IMR-90 (cell line): ENCODE measurements at regions not wholly inside any gene's neighbourhood (a gene's known extent, or its start where the extent isn't known, plus 50 kb on each side); places are given as distances from the start of the nearest gene placed in this dataset.

Experiments
- ATAC-seq: fragments of 200-7000 bp; cut with Tn5 transposase; 2 replicates; pipeline ENCODE4 v1.9.1; 2020; ENCODE audit warnings: low read depth, mild to moderate bottlenecking, moderate library complexity
- BruUV-seq: library from RNA; stranded (reverse); fragments of 400-500 nt; replicated peaks from 2 replicates; lab custom pipeline; 2021; lab: Mats Ljungman, UMichigan
- CTCF ChIA-PET: fragments of 300-600 bp; formaldehyde crosslinking; extraction: SDS; loops from one replicate; lab custom pipeline; 2021; ENCODE audit warnings: antibody characterized with exemption; lab: Yijun Ruan, JAX
- POLR2A ChIA-PET: fragments of 300-600 bp; sonication (Branson Sonifier 250); formaldehyde crosslinking; loops from one replicate; lab custom pipeline; 2022; ENCODE audit warnings: antibody characterized with exemption; ENCODE audit not compliant: unreplicated experiment; lab: Charles Lee
- DNase-seq: peaks from one replicate; pipeline ENCODE4 v3.0.0; 2013
- H2AFZ ChIP-seq: replicated peaks from 2 replicates; pipeline ENCODE3; 2013; ENCODE audit warnings: low read length, mild to moderate bottlenecking; ENCODE audit not compliant: poor library complexity
- H2AK5ac ChIP-seq: 2 replicates; pipeline ENCODE4 v1.6.1; 2013; ENCODE audit warnings: low read depth, low read length, inconsistent platforms
- H2AK9ac ChIP-seq: replicated peaks from 2 replicates; pipeline ENCODE3; 2013; ENCODE audit warnings: mild to moderate bottlenecking, low read depth, low read length, moderate library complexity; ENCODE audit not compliant: poor library complexity
- H2BK120ac ChIP-seq: 2 replicates; pipeline ENCODE4 v1.6.1; 2013; ENCODE audit warnings: low read depth, low read length, inconsistent platforms
- H2BK15ac ChIP-seq: 3 replicates; pipeline ENCODE4 v1.6.1; 2013; ENCODE audit warnings: low read depth, low read length, inconsistent platforms
- H2BK20ac ChIP-seq: 2 replicates; pipeline ENCODE4 v1.6.1; 2013; ENCODE audit warnings: low read depth, mild to moderate bottlenecking, inconsistent platforms, low read length, moderate library complexity
- H2BK5ac ChIP-seq: 2 replicates; pipeline ENCODE4 v1.6.1; 2013; ENCODE audit warnings: mild to moderate bottlenecking, low read depth, low read length, inconsistent platforms; ENCODE audit not compliant: poor library complexity, severe bottlenecking
- H3K14ac ChIP-seq: replicated peaks from 2 replicates; pipeline ENCODE4 v1.6.1; 2013; ENCODE audit warnings: low read depth, low read length, inconsistent platforms
- H3K18ac ChIP-seq: 2 replicates; pipeline ENCODE4 v1.6.1; 2013; ENCODE audit warnings: low read depth, low read length, control low read depth
- H3K23ac ChIP-seq: 2 replicates; pipeline ENCODE4 v1.6.1; 2013; ENCODE audit warnings: low read depth, low read length, inconsistent platforms
- H3K27ac ChIP-seq: 2 replicates; pipeline ENCODE4 v1.5.1; 2013; ENCODE audit warnings: mild to moderate bottlenecking, control low read depth, low read length; ENCODE audit not compliant: insufficient read depth
- H3K27me3 ChIP-seq: 2 replicates; pipeline ENCODE4 v1.6.1; 2013; ENCODE audit warnings: low read length; ENCODE audit not compliant: control insufficient read depth, insufficient read depth
- H3K36me3 ChIP-seq: 2 replicates; pipeline ENCODE4 v1.6.1; 2013; ENCODE audit warnings: low read length, mixed read lengths; ENCODE audit not compliant: control insufficient read depth, insufficient read depth
- H3K4ac ChIP-seq: 2 replicates; pipeline ENCODE4 v1.6.1; 2013; ENCODE audit warnings: low read depth, low read length, inconsistent platforms
- H3K4me1 ChIP-seq: 2 replicates; pipeline ENCODE4 v1.6.1; 2013; ENCODE audit warnings: low read length, mixed read lengths; ENCODE audit not compliant: control insufficient read depth, insufficient read depth
- H3K4me2 ChIP-seq: 2 replicates; pipeline ENCODE4 v1.6.1; 2013; ENCODE audit warnings: low read depth, mild to moderate bottlenecking, control low read depth, low read length, moderate library complexity
- H3K4me3 ChIP-seq: 2 replicates; pipeline ENCODE4 v1.5.1; 2013; ENCODE audit warnings: low read depth, mild to moderate bottlenecking, control low read depth, low read length, moderate library complexity; ENCODE audit not compliant: insufficient read depth
- H3K56ac ChIP-seq: 2 replicates; pipeline ENCODE4 v1.6.1; 2013; ENCODE audit warnings: low read length, inconsistent platforms; ENCODE audit not compliant: insufficient read depth; ENCODE audit errors: extremely low read depth
- H3K79me1 ChIP-seq, 2 experiments: 2 replicates each; pipeline ENCODE4 v1.6.1; 2013; ENCODE audit warnings: low read length in 2 of 2, inconsistent platforms in 1 of 2, low read depth in 1 of 2
- H3K9ac ChIP-seq: 2 replicates; pipeline ENCODE4 v1.6.1; 2013; ENCODE audit warnings: low read depth, low read length, control low read depth
- H3K9me1 ChIP-seq: 2 replicates; pipeline ENCODE4 v1.6.1; 2013; ENCODE audit warnings: low read length, inconsistent platforms; ENCODE audit not compliant: insufficient read depth
- H3K9me3 ChIP-seq: 2 replicates; pipeline ENCODE4 v1.6.1; 2013; ENCODE audit warnings: low read length; ENCODE audit not compliant: control insufficient read depth, insufficient read depth
- H4K20me1 ChIP-seq: 2 replicates; pipeline ENCODE4 v1.6.1; 2013; ENCODE audit warnings: low read length, inconsistent platforms; ENCODE audit not compliant: insufficient read depth
- H4K5ac ChIP-seq: 2 replicates; pipeline ENCODE4 v1.6.1; 2013; ENCODE audit warnings: mild to moderate bottlenecking, low read depth, low read length, control low read depth
- H4K8ac ChIP-seq, 2 experiments: 2 replicates each; pipeline ENCODE4 v1.6.1; 2013; ENCODE audit warnings: low read depth in 2 of 2, low read length in 2 of 2, control low read depth in 1 of 2, inconsistent platforms in 1 of 2
- H4K91ac ChIP-seq: 2 replicates; pipeline ENCODE4 v1.6.1; 2013; ENCODE audit warnings: low read depth, low read length, inconsistent platforms; ENCODE audit not compliant: insufficient read depth
- BHLHE40 ChIP-seq: fragments of 150-350 bp; IDR thresholded peaks from 2 replicates; pipeline ENCODE4 v1.6.1; 2016; ENCODE audit warnings: mild to moderate bottlenecking, low read depth, low read length
- CEBPB ChIP-seq: IDR thresholded peaks from 2 replicates; pipeline ENCODE4 v1.6.1; 2012; ENCODE audit warnings: low read depth, low read length, improper control_type of control experiment
- CTCF ChIP-seq: conservative IDR thresholded peaks from 2 replicates; pipeline ENCODE4 v1.5.1; 2012; ENCODE audit warnings: mild to moderate bottlenecking, low read depth, low read length, improper control_type of control experiment
- FOS ChIP-seq: fragments of 150-350 bp; IDR thresholded peaks from 2 replicates; pipeline ENCODE4 v1.6.1; 2016; ENCODE audit warnings: low read depth, low read length
- MAFK ChIP-seq: IDR thresholded peaks from 2 replicates; pipeline ENCODE4 v1.6.1; 2012; ENCODE audit warnings: low read depth, low read length, improper control_type of control experiment
- MXI1 ChIP-seq: IDR thresholded peaks from 2 replicates; pipeline ENCODE4 v1.6.1; 2012; ENCODE audit warnings: low read depth, mild to moderate bottlenecking, low read length, moderate library complexity, borderline replicate concordance
- POLR2A ChIP-seq: IDR thresholded peaks from 2 replicates; pipeline ENCODE4 v1.6.1; 2012; ENCODE audit warnings: mild to moderate bottlenecking, low read depth, low read length
- RAD21 ChIP-seq: IDR thresholded peaks from 2 replicates; pipeline ENCODE4 v1.6.1; 2012; ENCODE audit warnings: low read length, improper control_type of control experiment
- RCOR1 ChIP-seq: IDR thresholded peaks from 2 replicates; pipeline ENCODE4 v1.6.1; 2012; ENCODE audit warnings: mild to moderate bottlenecking, low read length, improper control_type of control experiment; ENCODE audit not compliant: insufficient replicate concordance
- RFX5 ChIP-seq: IDR thresholded peaks from 2 replicates; pipeline ENCODE4 v1.8.0; 2012; ENCODE audit warnings: low read depth, mild to moderate bottlenecking, low read length, moderate library complexity
- WGBS, 2 experiments: methylation state at CpG; one replicate each; pipeline versions ENCODE4 v1.1.5 to v1.1.7; 2013; ENCODE audit warnings: missing lambda C conversion rate in 2 of 2; ENCODE audit not compliant: insufficient read length in 1 of 2; ENCODE audit errors: extremely low coverage in 2 of 2; 5-methylcytosine and 5-hydroxymethylcytosine counted together
- dilution Hi-C: fragments of 300-500 bp; cut with HindIII; formaldehyde crosslinking; loops from one replicate; pipeline ENCODE4 v1.14.3; 2018; ENCODE audit warnings: low sequenced_read_pairs; ENCODE audit not compliant: unreplicated experiment
- in situ Hi-C: fragments of 300-500 bp; cut with MboI; formaldehyde crosslinking; loops from 3 replicates; pipeline ENCODE4 v1.14.3; 2019; ENCODE audit warnings: low sequenced_read_pairs, inconsistent platforms, mixed read lengths
- intact Hi-C: fragments of 100-400 bp; cut with micrococcal nuclease; formaldehyde crosslinking; loops from 2 replicates; pipeline ENCODE4 v1.10.0; 2022

GRCh38 chr2:6310256-6311215 lies 555.2 kb downstream of the CMPK2 start:
- WGBS, 2 experiments, result no CpG with 5 or more reads among the region's 16 CpGs
- ATAC-seq (no peak), DNase-seq (no peak)
- Histone ChIP-seq H3K36me3 (no peaks in the 10 kb centered on the region), H3K14ac (no peak overlapping the region), H3K4ac (no peak overlapping the region), H3K9me1 (no peaks in the 10 kb centered on the region), H4K5ac (no peak overlapping the region), H3K18ac (no peak overlapping the region), H3K4me1 (no peaks in the 10 kb centered on the region), H3K23ac (no peak overlapping the region), H4K91ac (no peak overlapping the region), H3K9ac (no peak overlapping the region), H2BK120ac (no peak overlapping the region), H2AFZ (no peak overlapping the region), H2BK20ac (no peak overlapping the region), H4K8ac (no peak overlapping the region), H3K79me1 (no peaks in the 10 kb centered on the region), H3K27me3 (no peaks in the 10 kb centered on the region; the same call in 1 of the 2 replicates), H3K9me3 (no peaks in the 10 kb centered on the region; the same call in 1 of the 2 replicates), H2AK5ac (no peak overlapping the region), H3K4me2 (no peak overlapping the region), H2BK15ac (no peak overlapping the region), H3K4me3 (no peak overlapping the region), H2AK9ac (no peak overlapping the region), H3K27ac (no peak overlapping the region), H2BK5ac (no peak overlapping the region), H3K56ac (no peak overlapping the region), H4K20me1 (no peaks in the 10 kb centered on the region)
- ChIA-PET CTCF (no interaction called here), POLR2A (no interaction called here)
- dilution Hi-C loops (no loop called here), in situ Hi-C loops (no loop called here), intact Hi-C loops (no loop called here)
- TF ChIP-seq CEBPB, result no peak
- no peak for TF ChIP-seq MXI1
- no peak for TF ChIP-seq POLR2A
- no peak for TF ChIP-seq RCOR1
- TF ChIP-seq RFX5, result no peak
- TF ChIP-seq RAD21, result no peak
- TF ChIP-seq BHLHE40, result no peak
- no peak for TF ChIP-seq CTCF
- TF ChIP-seq FOS, result no peak
- TF ChIP-seq MAFK, result no peak
- no TSS peak for BruUV-seq
